ENCODE measurements at regions not wholly inside any gene's neighbourhood (a gene's known extent, or its start where the extent isn't known, plus 50 kb on each side); places are given as distances from the start of the nearest gene placed in this dataset.

DNA sequence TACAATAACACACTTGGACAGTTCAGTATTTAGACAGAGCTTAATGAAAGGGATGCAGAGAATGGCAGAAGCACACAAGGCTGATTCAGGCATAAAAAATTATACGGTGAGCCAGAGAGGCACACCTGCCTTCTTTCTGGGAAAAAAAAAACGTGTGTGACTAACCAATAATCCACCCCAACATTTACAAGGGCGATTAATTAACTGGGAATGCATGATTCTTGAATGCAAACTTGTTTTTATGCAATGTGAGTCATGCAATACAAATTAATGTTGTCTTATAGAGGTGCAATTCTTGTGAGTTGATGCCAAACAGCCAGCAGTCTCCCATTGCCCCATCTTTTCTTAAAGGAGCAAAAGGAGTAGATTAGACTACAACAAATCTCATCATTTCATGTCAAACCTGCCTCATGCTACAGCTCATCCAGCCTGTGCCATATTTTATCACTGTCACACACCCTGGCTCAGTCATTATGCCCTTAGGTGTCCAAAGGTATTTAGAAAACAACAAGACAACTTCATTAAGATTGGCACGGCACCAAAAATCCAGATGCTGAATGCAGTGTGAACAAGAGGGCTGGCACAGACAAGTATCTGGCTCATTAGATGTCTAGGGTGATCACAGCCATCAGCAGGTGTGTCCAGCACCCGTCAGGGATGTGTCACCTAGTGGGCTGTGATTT, 721.1 kb downstream of the EFNB2 start:
- TF ChIP-seq CTCF (IDR thresholded peaks at IDR 0.05; ENCODE audit: borderline replicate concordance, control extremely low read depth, extremely low read depth, insufficient read depth, missing control alignments) = no peak
- no peak for DNase-seq (ENCODE audit: low spot score)
- in situ Hi-C loops (cut with MboI; ENCODE audit: low sequenced_read_pairs, unreplicated experiment) = no loop called here

DNA sequence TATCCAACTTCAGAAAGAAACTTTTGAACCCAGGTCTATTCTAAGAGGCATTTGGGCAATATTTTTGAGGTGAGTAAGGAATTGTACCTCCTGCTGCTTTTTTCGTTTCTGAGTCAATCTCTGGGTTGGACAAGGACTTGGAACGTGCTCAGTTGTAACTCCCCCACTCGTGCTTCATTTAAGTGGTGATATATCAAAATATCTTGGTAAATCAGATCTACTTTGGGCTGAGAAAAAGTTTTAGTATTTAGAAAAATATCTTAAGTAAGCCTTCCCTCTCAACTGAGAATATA, 728.9 kb downstream of the EFNB2 start:
- DNase-seq (ENCODE audit: low spot score) = no peak
- in situ Hi-C loops (cut with MboI; ENCODE audit: low sequenced_read_pairs, unreplicated experiment) = no loop called here
- no peak for TF ChIP-seq CTCF (IDR thresholded peaks at IDR 0.05; ENCODE audit: borderline replicate concordance, control extremely low read depth, extremely low read depth, insufficient read depth, missing control alignments)

DNA sequence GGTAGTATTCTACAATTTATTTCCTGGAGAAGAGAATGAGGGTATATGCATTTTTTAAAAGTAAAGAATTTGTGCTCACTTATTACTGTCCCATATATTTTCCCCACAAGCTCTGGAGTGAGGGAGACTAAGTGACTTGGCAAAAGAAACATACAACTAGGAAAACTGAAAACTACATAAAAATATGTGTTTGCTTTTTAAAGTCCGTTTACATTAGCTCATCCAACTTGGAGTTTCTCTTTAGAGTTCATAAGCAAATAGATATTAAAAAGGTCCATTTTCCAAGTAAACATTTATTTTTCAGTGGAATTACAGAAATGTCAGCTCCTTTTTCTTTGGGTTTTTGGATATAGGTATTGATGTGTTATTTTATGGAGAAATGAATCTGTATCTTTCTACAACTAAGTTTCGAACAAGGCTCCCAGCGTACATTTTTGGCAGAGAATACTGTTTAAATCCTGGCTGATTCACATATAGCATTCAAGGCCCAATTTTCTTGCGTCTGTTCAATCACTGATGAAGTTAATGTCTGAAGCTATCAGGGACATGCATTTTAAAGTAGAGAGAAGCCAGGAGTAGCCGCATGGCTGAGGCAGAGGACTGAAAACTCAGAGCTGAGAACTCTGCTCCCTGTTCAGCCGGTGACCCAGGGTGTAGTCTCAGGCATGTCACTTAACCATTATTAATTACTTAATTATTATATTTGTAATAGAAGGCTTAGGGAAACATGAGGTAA, 729.4 kb downstream of the EFNB2 start:
- no peak for TF ChIP-seq CTCF (IDR thresholded peaks at IDR 0.05; ENCODE audit: borderline replicate concordance, control extremely low read depth, extremely low read depth, insufficient read depth, missing control alignments)
- in situ Hi-C loops (cut with MboI; ENCODE audit: low sequenced_read_pairs, unreplicated experiment) = no loop called here
- DNase-seq (ENCODE audit: low spot score) = no peak

DNA sequence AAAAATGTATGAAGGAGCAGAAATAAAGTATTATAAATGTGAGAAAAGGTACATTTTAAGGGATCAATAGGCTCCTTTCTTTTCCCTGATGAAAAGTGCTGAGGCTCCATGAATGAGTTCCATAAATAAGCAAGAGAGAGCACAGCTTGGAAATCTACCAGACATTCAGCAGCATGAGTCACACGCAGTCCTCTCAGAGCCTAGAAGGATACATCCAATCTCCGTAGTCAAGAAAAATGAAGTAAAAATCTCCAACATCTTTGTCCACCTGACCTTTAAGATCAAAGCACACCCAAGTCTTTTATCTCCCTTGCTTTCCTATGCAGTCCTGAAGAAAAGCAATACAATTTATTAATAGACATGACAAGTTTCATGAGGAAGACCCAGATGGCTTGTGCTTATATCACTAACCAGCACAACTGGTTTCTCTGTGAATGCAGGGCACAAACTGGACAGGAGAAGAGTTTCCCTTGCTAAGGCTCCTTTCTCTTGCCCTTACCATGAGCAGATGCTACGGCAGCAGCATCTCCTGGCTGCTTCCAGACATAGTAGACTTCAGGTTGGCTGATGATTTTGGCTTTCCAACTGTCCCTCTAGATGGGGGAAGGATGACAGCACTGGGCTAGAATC, 730.8 kb downstream of the EFNB2 start:
- no peak for TF ChIP-seq CTCF (IDR thresholded peaks at IDR 0.05; ENCODE audit: borderline replicate concordance, control extremely low read depth, extremely low read depth, insufficient read depth, missing control alignments)
- DNase-seq (ENCODE audit: low spot score) = no peak
- in situ Hi-C loops (cut with MboI; ENCODE audit: low sequenced_read_pairs, unreplicated experiment) = no loop called here

GRCh38 chr13:105799155-105799554, 736.3 kb downstream of the EFNB2 start:
- no peak for TF ChIP-seq CTCF (IDR thresholded peaks at IDR 0.05; ENCODE audit: borderline replicate concordance, control extremely low read depth, extremely low read depth, insufficient read depth, missing control alignments)
- in situ Hi-C loops (cut with MboI; ENCODE audit: low sequenced_read_pairs, unreplicated experiment) = no loop called here
- DNase-seq (ENCODE audit: low spot score) = no peak

DNA sequence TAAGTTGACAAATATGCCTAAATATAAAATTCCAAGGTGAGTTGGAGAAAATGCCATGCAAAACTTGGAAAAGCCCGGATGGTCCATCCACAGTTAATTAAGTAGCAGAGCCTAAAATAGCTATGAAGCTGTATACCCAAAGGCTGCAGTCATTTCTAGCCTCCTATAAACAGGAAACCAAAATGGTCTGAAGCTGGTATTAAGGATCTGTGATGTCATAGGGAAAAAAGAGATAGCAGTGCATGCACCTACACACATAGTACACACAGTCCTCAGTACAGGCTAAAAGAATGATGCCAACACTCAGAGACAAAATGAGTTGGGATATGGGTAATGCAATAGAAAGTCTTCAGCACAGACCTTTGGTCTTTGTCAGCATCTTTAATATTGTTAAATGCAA, 736.9 kb downstream of the EFNB2 start:
- in situ Hi-C loops (cut with MboI; ENCODE audit: low sequenced_read_pairs, unreplicated experiment) = no loop called here
- no peak for DNase-seq (ENCODE audit: low spot score)
- TF ChIP-seq CTCF (IDR thresholded peaks at IDR 0.05; ENCODE audit: borderline replicate concordance, control extremely low read depth, extremely low read depth, insufficient read depth, missing control alignments) = no peak

Measured in GM13976 (cell line).